Right hindlimb (tissue), 1 donor: ENCODE measurements at regions not wholly inside any gene's neighbourhood (a gene's known extent, or its start where the extent isn't known, plus 50 kb on each side); places are given as distances from the start of the nearest gene placed in this dataset.
A peak's percentile ranks its signal among the peaks of the same experiment; 100 is the strongest.

Experiments used
- DNase-seq: peaks from one replicate; pipeline ENCODE4 v3.0.0-alpha.2; 2018

GRCh38 chr11:69394234-69394868 lies 87.1 kb upstream of the LINC01488 start:
- DNase-seq, result peak; percentile 24

DNA sequence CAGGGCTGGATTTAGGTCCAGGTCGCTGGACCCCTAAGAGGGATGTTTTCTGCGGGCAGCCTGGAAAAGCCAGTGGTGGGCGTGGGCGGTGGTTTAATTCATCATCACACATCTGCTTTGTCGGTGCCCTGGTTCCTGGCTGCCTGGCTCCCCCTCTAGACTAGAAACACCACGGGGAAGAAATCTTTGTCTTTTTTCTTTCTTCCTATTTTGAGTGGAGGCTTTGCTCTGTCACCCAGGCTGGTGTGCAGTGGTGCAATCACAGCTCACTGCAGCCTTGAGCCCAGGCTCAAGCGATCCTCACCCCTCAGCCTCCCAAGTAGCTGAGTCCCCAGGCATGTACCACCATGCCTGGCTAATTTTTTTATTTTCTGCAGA lies 86.6 kb upstream of the LINC01488 start:
- no peak for DNase-seq

GRCh38 chr11:69395287-69395686 lies 86.2 kb upstream of the LINC01488 start:
- peak; percentile 34 for DNase-seq

- DNase-seq, result peak; percentile 15
Observed at GRCh38 chr11:69396051-69396947, 85.2 kb upstream of the LINC01488 start.

- no peak for DNase-seq
Observed at GRCh38 chr11:69396948-69397307, 84.5 kb upstream of the LINC01488 start.

DNA sequence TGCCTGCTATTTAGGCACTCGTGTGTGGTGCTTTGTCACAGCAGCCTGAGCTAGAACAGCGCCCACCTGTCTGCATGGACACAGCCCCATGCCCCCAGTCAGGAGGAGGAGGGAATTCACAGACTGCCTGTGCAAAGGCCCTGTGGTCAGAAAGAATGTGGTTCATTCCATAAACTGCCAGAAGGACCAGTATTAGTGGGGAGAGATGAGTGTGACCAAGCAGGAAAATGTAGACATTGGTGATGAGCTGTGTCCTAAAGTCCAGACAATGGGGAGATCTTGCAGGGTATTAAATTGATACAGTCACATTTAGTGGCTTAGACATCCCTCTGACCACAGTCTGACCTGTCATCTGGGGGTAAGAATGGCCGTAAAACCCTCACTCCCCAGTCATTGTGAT lies 83.7 kb upstream of the LINC01488 start:
- peak; percentile 9 for DNase-seq

DNA sequence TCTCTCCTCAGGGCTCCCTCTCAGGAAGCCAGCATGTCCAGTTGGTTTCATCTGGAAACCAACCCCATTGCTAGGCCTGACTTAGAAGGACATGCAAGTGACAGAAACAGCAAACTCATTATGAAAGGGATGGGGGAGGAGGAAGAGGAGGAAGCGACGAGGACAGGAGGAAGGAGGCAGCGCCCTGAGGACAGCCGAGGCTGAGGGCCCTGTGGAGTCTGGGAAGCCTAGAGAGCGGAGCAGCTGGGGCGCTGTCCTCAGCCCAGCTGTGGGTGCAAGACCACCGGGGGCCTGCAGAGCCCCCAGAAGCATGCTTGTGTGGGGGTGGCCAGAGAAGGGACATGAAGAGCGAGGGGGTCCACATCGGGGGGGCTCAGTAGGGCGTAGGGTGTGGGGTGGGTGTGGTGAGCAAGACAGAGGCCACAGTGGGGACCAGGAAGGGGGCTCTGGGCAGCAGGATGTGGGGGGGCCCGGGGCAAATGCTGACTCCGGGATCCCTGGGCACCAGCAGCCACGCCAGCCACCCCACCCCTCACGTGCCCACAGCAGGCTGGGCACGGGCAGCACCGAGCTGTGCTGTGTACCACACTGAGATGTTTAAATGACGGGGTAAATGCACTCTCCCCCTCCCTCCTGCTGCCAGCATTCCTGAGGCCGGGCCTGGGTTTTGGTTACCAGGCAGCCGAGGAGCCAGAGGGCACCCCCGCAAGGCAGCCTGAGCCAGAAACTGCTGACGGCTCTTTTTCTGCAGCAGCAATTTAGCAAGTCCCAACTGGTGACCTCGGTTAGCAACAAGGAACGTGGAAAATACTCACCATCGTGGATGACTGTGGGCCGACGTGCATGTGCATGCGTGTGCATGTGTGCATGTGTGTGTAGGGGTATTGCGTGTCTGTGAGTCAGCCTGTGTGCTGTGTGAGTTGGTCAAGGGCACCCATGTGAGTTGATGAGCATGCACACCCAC lies 82.7 kb upstream of the LINC01488 start:
- peak; percentile 74 for DNase-seq

GRCh38 chr11:69400140-69400539 lies 81.3 kb upstream of the LINC01488 start:
- DNase-seq, result no peak

GRCh38 chr11:69400771-69401590 lies 80.5 kb upstream of the LINC01488 start:
- DNase-seq, result peak; percentile 19

DNA sequence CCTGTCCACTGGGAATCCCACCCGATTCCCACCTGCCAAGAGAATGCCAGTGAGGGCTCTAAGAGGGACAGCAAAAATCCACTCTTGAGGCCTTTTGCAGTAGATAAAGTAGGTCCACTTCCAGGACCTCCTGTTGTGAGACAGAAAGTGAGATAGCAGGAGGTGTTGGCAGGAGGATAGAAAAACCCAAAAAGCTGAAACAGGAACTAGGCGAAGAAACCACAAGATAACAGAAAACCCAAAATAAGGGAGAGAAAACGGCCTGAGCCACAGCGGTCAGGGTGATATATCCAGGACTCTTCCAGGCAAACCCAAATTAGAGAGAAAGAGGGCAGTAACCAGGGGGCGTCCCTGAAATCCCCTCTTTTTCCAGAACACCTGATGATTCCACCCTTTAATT lies 79.7 kb upstream of the LINC01488 start:
- DNase-seq, result no peak

DNA sequence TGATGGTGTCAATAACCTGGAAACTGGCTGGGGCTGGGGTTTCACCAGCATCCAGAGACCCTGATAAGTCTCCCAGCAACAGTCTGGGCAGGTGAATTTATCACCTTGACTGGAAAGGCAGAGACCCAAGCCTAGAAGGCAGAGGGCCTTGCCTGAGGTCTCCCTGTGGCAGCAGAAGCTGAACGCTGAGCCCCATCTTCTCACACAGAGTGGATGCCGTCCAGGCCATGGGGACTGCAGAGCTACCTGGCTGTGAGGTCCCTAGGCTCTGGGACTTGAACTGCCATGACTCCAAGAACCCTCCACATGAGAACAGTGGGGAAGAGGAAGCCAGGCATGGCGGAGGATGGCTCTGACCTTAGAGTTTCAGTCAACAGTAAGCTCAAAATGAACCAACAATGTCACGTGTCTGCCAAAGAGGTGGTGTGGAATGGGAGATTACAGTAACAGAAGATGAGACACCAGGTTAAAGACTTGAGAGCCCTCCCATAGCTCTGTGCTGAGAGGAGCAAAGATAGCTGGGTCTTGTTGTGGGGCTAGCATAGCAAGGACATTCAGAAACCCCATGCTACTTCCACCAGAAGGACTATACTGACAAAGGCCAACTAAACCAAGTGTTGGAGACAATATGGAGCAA lies 79.1 kb upstream of the LINC01488 start:
- no peak for DNase-seq

DNA sequence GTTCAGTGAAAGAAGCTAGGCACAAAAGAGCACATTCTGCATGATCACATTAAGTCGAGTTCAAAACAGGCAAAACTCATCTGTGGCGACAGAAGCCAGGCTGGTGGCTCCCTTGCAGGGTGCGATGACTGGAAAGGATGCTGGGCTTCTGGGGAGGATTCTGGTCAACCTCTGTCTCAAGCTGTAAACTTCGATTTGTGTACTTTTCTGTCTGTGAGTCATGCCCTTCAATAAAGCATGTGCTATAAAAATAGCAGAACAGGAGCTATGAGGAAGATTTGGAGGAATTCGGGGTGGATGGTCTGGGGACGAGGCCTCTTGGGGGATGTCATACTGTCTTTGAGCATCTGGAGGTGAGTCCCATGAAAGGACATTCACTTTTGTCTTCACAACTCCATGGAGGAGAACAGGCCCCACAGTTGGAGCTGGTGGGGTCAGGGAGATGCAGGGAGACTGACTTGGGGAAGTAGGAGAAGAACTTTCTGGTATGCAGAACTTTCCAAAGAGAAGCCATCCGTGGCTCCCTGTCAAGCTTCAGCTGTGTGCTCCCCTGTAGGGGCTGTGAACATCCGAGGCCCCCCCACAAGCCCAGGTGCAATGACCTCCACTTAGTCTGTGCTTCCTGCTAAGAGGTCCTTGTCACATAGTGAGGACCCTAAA lies 77.8 kb upstream of the LINC01488 start:
- no peak for DNase-seq

- no peak for DNase-seq
Observed at GRCh38 chr11:69406060-69406459, 75.4 kb upstream of the LINC01488 start.

DNA sequence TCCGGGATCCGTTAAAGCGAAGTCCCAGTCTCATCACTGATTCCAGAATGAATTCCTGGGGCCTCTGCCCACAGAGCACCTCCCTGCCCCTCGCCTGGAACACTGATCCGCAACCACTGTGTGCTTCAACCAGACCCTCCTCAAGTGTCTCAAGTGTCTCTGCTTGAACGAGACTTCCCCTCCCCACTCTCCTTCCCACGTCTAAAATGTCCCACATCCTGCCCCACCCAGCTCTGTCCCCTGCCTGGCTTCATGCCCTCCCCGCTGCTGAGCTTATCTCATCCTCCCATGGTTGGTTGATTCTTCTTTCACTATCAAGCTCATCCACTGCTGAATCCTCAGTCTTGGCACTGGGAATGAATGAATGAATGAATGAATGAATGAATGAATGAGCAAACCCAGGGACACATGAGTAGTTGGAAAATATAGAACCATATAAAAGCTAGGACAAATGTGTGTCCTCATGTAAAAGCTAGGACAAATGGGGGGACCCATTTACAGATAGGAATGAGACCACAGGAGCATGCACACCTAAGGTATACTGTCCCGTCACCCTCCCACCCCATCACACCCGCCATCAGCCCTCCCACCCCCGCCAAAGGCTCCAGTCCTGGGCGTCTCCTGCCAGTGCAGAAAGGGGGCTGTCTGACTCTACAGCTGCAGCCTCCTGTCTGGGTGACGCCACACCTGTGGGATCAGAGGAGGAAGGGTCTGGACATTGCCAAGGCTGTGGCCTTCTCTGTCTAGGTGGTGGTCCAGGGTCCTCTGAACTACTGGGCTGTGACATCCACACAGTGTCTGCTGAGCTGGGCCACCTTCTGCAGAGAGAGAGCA lies 71.4 kb upstream of the LINC01488 start:
- no peak for DNase-seq

DNA sequence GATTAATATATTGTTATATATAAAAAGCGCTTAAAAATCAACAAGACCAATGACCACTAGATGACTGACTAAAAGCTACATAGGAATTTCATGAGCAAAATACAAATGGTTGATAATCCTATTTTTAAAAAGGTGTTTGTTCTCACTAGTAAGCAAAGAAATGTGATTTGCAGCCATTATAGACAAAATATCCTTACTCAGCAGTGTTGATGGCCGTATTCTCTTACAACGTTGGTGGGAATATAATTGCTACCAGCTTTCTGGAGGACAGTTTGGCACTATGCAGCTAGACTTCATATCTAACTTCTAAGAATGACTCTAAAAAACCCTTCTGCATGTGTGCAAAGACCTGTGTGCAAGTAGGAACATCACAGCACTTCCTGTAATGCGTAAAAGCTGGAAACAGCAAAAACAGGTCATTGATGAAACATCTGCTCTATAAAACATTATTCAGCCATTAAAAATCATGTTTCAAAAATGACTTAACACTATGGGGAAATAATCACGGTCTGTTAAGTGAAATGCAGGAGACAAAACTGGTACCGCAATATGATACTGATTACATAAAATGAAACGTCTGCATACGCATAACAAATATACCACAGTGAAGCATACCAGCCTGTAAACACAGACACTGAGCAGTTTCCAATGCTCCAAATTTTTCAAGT lies 70.1 kb upstream of the LINC01488 start:
- no peak for DNase-seq

- DNase-seq, result no peak
Observed at GRCh38 chr11:69413015-69413801, 68.3 kb upstream of the LINC01488 start.

- DNase-seq, result no peak
Observed at GRCh38 chr11:69413993-69414392, 67.5 kb upstream of the LINC01488 start.

- DNase-seq, result no peak
Observed at GRCh38 chr11:69414773-69415187, 66.7 kb upstream of the LINC01488 start.
